ENCODE measurements at regions not wholly inside any gene's neighbourhood (a gene's known extent, or its start where the extent isn't known, plus 50 kb on each side); places are given as distances from the start of the nearest gene placed in this dataset.

DNA sequence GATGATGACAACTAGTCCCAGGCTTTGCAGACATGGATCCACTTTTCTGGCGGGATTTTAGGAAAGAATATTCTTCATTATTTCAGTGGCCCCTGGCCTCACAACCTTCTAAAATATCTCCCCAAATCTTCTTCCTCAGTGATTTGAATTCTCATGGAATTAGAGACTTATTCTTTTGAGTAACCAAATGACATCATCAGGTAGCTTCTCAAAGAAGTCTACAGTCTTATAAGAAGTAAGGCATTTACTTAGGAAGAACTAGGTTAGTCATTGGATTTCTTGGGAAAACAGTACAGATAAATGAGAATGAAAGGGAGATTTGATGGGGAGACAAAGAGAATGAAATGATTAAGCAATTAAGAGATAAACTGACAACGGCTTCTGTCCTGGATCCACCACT is 201.1 kb upstream of the PROX1 start:
- no peak overlapping the region for H2AFZ ChIP-seq (ENCODE audit: low read length)
- no peaks in the 10 kb centered on the region for H3K27me3 ChIP-seq (replicated peaks; ENCODE audit: insufficient read depth, low read length)
- no peak overlapping the region for H3K27ac ChIP-seq (ENCODE audit: low read length)
- H3K4me1 ChIP-seq (ENCODE audit: low read length), result no peaks in the 10 kb centered on the region
- H3K79me2 ChIP-seq (ENCODE audit: low read length), result no peaks in the 10 kb centered on the region
- TF ChIP-seq EZH2 (optimal IDR thresholded peaks at IDR 0.05; ENCODE audit: low read depth, low read length), result no peak
- TF ChIP-seq, protein P1, sequence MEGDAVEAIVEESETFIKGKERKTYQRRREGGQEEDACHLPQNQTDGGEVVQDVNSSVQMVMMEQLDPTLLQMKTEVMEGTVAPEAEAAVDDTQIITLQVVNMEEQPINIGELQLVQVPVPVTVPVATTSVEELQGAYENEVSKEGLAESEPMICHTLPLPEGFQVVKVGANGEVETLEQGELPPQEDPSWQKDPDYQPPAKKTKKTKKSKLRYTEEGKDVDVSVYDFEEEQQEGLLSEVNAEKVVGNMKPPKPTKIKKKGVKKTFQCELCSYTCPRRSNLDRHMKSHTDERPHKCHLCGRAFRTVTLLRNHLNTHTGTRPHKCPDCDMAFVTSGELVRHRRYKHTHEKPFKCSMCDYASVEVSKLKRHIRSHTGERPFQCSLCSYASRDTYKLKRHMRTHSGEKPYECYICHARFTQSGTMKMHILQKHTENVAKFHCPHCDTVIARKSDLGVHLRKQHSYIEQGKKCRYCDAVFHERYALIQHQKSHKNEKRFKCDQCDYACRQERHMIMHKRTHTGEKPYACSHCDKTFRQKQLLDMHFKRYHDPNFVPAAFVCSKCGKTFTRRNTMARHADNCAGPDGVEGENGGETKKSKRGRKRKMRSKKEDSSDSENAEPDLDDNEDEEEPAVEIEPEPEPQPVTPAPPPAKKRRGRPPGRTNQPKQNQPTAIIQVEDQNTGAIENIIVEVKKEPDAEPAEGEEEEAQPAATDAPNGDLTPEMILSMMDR (IDR thresholded peaks at IDR 0.05; ENCODE audit: low read length), result no peak
- no peak for TF ChIP-seq EZH2phosphoT487 (IDR thresholded peaks at IDR 0.05; ENCODE audit: low read length)
- H3F3A ChIP-seq (ENCODE audit: insufficient read depth, low read length), result no peaks in the 10 kb centered on the region
- no peak for DNase-seq
- no peaks in the 10 kb centered on the region for H3K9me2 ChIP-seq (replicated peaks; ENCODE audit: insufficient read depth, low read length)
- no peak overlapping the region for H3K9ac ChIP-seq (ENCODE audit: low read length)
- no peak overlapping the region for H3K4me2 ChIP-seq (ENCODE audit: low read depth, low read length)
- H3K4me3 ChIP-seq (ENCODE audit: low read length), result no peak overlapping the region
- H3K36me3 ChIP-seq (replicated peaks; ENCODE audit: insufficient read depth, low read length), result no peaks in the 10 kb centered on the region
- no peaks in the 10 kb centered on the region for H3K9me3 ChIP-seq (replicated peaks; ENCODE audit: insufficient read depth, low read length)
- no peaks in the 10 kb centered on the region for H4K20me1 ChIP-seq (ENCODE audit: insufficient read depth, low read length)

GRCh38 chr1:213790565-213790964 is 197.2 kb upstream of the PROX1 start:
- H3K4me2 ChIP-seq (ENCODE audit: low read depth, low read length), result no peak overlapping the region
- no peaks in the 10 kb centered on the region for H3K36me3 ChIP-seq (replicated peaks; ENCODE audit: insufficient read depth, low read length)
- no peak overlapping the region for H3K9ac ChIP-seq (ENCODE audit: low read length)
- no peak overlapping the region for H2AFZ ChIP-seq (ENCODE audit: low read length)
- no peaks in the 10 kb centered on the region for H3K79me2 ChIP-seq (ENCODE audit: low read length)
- DNase-seq, result no peak
- H3F3A ChIP-seq (ENCODE audit: insufficient read depth, low read length), result no peaks in the 10 kb centered on the region
- H3K9me3 ChIP-seq (replicated peaks; ENCODE audit: insufficient read depth, low read length), result no peaks in the 10 kb centered on the region
- H3K4me3 ChIP-seq (ENCODE audit: low read length), result no peak overlapping the region
- no peaks in the 10 kb centered on the region for H4K20me1 ChIP-seq (ENCODE audit: insufficient read depth, low read length)
- no peak overlapping the region for H3K27ac ChIP-seq (ENCODE audit: low read length)
- H3K9me2 ChIP-seq (replicated peaks; ENCODE audit: insufficient read depth, low read length), result no peaks in the 10 kb centered on the region
- TF ChIP-seq, protein P1 (IDR thresholded peaks at IDR 0.05; ENCODE audit: low read length), result no peak
- TF ChIP-seq EZH2phosphoT487 (IDR thresholded peaks at IDR 0.05; ENCODE audit: low read length), result no peak
- TF ChIP-seq EZH2 (optimal IDR thresholded peaks at IDR 0.05; ENCODE audit: low read depth, low read length), result no peak
- no peaks in the 10 kb centered on the region for H3K27me3 ChIP-seq (replicated peaks; ENCODE audit: insufficient read depth, low read length)
- H3K4me1 ChIP-seq (ENCODE audit: low read length), result no peaks in the 10 kb centered on the region

DNA sequence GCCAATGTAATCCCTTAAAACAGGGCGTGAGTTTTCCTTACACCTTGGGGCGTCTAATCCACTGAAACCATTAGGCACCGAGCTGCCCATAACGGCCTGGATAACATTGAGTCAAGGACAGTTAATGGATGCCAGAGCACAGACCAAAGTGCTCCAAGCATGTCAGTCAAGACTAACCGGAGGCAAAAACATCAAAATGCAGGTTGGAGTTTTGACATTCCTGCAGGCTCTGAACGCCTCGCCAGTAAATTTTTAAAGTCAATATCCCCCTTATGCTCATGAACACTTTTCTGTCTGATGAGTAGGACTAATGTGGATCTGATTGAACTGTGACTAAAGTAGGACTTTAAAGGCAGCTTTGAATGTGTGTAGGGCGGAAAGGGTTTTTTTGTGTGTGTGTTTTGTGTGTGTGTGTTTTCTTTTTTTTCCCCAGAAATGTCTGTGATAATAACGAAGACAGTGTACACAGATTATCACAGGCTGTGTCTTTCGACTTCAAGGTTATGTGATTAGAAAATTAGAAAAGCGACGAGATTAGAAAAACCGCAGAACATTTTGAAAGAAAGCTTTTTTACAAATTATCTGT is 194.2 kb upstream of the PROX1 start:
- H2AFZ ChIP-seq (ENCODE audit: low read length), result no peak overlapping the region
- no peak overlapping the region for H3K4me2 ChIP-seq (ENCODE audit: low read depth, low read length)
- DNase-seq, result no peak
- H3K4me1 ChIP-seq (ENCODE audit: low read length), result no peaks in the 10 kb centered on the region
- H3K36me3 ChIP-seq (replicated peaks; ENCODE audit: insufficient read depth, low read length), result no peaks in the 10 kb centered on the region
- no peak overlapping the region for H3K9ac ChIP-seq (ENCODE audit: low read length)
- TF ChIP-seq EZH2 (optimal IDR thresholded peaks at IDR 0.05; ENCODE audit: low read depth, low read length), result no peak
- TF ChIP-seq EZH2phosphoT487 (IDR thresholded peaks at IDR 0.05; ENCODE audit: low read length), result no peak
- TF ChIP-seq, protein P1 (IDR thresholded peaks at IDR 0.05; ENCODE audit: low read length), result no peak
- H3F3A ChIP-seq (ENCODE audit: insufficient read depth, low read length), result no peaks in the 10 kb centered on the region
- no peaks in the 10 kb centered on the region for H3K27me3 ChIP-seq (replicated peaks; ENCODE audit: insufficient read depth, low read length)
- H3K9me3 ChIP-seq (replicated peaks; ENCODE audit: insufficient read depth, low read length), result no peaks in the 10 kb centered on the region
- no peak overlapping the region for H3K27ac ChIP-seq (ENCODE audit: low read length)
- no peaks in the 10 kb centered on the region for H4K20me1 ChIP-seq (ENCODE audit: insufficient read depth, low read length)
- H3K79me2 ChIP-seq (ENCODE audit: low read length), result no peaks in the 10 kb centered on the region
- no peak overlapping the region for H3K4me3 ChIP-seq (ENCODE audit: low read length)
- no peaks in the 10 kb centered on the region for H3K9me2 ChIP-seq (replicated peaks; ENCODE audit: insufficient read depth, low read length)

Data from MM.1S (cell line).